Activated naive CD4-positive, alpha-beta T cell treated with anti-CD3 and anti-CD28 coated beads for 36 hours (primary cell): ENCODE measurements at regions not wholly inside any gene's neighbourhood (a gene's known extent, or its start where the extent isn't known, plus 50 kb on each side); places are given as distances from the start of the nearest gene placed in this dataset.

ENCODE experiments used
- CTCF ChIA-PET: fragments of 350-600 bp; sonication (Branson Sonifier 250); formaldehyde crosslinking; loops from one replicate; lab custom pipeline; 2021; ENCODE audit warnings: antibody characterized with exemption; lab: Charles Lee
- DNase-seq: peaks from one replicate; pipeline ENCODE4 v3.0.0-alpha.2; 2020
- H3K27ac Mint-ChIP-seq: one replicate; pipeline ENCODE4 v1.8.0; 2021; ENCODE audit warnings: mild to moderate bottlenecking, mixed read lengths
- H3K27me3 Mint-ChIP-seq: one replicate; pipeline ENCODE4 v1.8.0; 2021; ENCODE audit warnings: low read depth, mixed read lengths
- H3K36me3 Mint-ChIP-seq: one replicate; pipeline ENCODE4 v1.8.0; 2021; ENCODE audit warnings: low read depth, mixed read lengths
- H3K4me1 Mint-ChIP-seq: one replicate; pipeline ENCODE4 v1.8.0; 2021; ENCODE audit warnings: low read depth, mixed read lengths
- H3K4me3 Mint-ChIP-seq: one replicate; pipeline ENCODE4 v1.8.0; 2021; ENCODE audit warnings: mild to moderate bottlenecking, moderate library complexity, mixed read lengths
- H3K9me3 Mint-ChIP-seq: one replicate; pipeline ENCODE4 v1.8.0; 2021; ENCODE audit warnings: mixed read lengths
- intact Hi-C: fragments of 100-400 bp; cut with micrococcal nuclease; formaldehyde crosslinking; loops from one replicate; pipeline ENCODE4 v1.15.1; 2023

DNA sequence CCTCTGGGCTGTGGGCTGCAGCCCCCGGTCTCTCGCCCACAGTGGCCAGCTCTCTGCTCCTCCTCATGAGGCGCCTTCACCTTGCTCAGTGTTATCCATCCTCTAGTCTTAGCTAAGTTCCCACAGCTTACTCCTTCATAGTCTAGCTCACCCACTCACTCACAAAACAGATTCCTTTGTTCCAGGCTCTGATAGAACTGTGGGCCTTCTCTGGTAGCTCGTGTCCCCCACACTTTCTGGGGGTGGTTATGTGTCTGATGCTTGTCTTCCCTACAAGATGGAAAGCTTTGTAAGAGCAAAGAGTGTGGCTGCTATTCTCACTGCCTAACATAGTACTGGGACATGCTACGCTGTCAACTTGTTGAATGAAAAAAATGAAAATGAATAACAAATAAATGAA lies 135.8 kb downstream of the EN1 start:
- peaks cover 4% of the 10 kb centered on the region for H3K27me3 Mint-ChIP-seq
- no peak overlapping the region for H3K4me3 Mint-ChIP-seq
- H3K4me1 Mint-ChIP-seq, result no peaks in the 10 kb centered on the region
- DNase-seq, result no peak
- H3K36me3 Mint-ChIP-seq, result no peaks in the 10 kb centered on the region
- no peaks in the 10 kb centered on the region for H3K9me3 Mint-ChIP-seq
- intact Hi-C loops, result no loop called here
- CTCF ChIA-PET, result no interaction called here
- H3K27ac Mint-ChIP-seq, result no peak overlapping the region

DNA sequence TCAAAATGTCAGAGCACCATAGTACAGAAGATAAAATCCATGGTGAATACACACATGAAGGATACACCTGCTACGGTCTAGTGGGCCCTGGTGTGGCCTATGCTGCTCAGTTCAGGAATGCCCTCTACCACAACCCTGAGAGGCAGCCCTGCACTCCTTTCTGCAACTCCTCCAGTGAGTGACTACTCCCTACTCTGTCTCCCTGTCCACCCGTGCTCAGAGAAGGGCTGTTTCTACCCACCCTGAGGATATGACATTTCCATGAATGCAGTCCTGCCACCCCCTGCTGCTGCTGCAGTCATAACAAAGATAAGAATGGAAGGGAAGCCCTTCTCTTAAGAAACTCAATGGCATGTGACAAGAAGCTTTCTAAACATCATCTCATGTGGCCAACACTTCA lies 137.0 kb downstream of the EN1 start:
- CTCF ChIA-PET, result no interaction called here
- no peak for DNase-seq
- no peaks in the 10 kb centered on the region for H3K36me3 Mint-ChIP-seq

DNA sequence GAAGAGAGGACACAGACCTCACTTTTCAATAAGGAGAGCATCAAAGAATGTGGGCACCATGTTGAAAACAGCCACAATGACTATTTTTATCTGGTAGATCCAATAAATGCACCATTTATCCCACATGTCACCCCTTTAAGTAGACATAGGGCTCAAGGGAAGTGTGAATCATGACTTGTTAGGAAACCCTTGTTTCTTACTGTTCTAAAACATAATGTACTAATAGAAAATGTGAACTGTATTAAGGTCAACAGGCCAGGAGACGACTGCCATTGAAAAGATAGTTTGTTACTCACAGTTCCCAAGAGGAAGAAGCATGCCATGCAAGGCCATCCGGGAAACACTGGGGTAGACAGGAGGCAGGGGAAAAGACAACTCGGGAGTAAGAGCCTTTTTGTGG lies 137.7 kb downstream of the EN1 start:
- no peaks in the 10 kb centered on the region for H3K4me1 Mint-ChIP-seq
- H3K27ac Mint-ChIP-seq, result no peak overlapping the region
- H3K4me3 Mint-ChIP-seq, result no peak overlapping the region
- peaks cover 12% of the 10 kb centered on the region for H3K27me3 Mint-ChIP-seq
- CTCF ChIA-PET, result no interaction called here
- no peaks in the 10 kb centered on the region for H3K9me3 Mint-ChIP-seq
- intact Hi-C loops, result no loop called here
- H3K36me3 Mint-ChIP-seq, result no peaks in the 10 kb centered on the region
- no peak for DNase-seq

More for the DNA sequence above, 137.0 kb downstream of the EN1 start:
- Mint-ChIP-seq H3K27me3 (peaks cover 7% of the 10 kb centered on the region), H3K9me3 (no peaks in the 10 kb centered on the region), H3K4me3 (no peak overlapping the region), H3K27ac (no peak overlapping the region), H3K4me1 (no peaks in the 10 kb centered on the region)
- intact Hi-C loops, result no loop called here

DNA sequence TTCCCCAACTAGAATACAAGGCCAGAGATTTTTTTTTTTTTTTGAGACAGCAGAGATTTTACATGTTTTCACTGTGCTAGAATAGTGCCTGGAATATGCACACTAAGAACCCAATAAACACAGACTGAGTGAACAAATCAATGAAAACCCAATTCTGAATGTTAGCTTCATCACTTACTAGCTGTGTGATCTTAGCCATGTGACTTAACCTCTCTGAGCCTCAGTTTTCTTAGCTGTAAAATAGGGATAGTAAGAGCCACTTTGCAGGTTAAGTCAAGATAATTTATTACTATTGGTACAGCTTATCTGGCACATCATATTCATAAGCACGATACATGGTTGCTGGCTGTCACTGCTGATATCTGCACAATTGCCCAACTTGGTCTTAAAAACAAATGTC lies 140.6 kb downstream of the EN1 start:
- H3K27me3 Mint-ChIP-seq, result peaks cover 16% of the 10 kb centered on the region

DNA sequence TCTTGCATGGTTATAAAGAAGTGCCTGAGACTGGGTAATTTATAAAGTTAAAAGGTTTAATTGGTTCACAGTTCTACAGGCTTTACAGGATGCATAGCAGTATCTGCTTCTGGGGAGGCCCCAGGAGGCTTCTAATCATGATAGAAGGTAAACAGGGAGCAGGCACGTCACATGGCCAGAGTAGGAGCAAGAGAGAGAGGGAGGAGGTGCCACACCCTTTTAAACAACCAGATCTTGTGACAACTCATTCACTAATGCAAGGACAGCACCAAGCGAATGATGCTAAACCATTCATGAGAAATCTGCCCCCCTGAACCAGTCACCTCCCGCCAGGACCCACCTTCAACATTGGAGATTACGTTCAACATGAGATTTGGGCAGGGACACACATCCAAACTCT lies 141.1 kb downstream of the EN1 start:
- Mint-ChIP-seq H3K4me3 (no peak overlapping the region), H3K9me3 (no peaks in the 10 kb centered on the region), H3K27ac (no peak overlapping the region), H3K4me1 (no peaks in the 10 kb centered on the region), H3K27me3 (peaks cover 14% of the 10 kb centered on the region), H3K36me3 (no peaks in the 10 kb centered on the region)
- intact Hi-C loops, result no loop called here
- DNase-seq, result no peak
- CTCF ChIA-PET, result no interaction called here

More for the DNA sequence above, 140.6 kb downstream of the EN1 start:
- DNase-seq, result no peak
- Mint-ChIP-seq H3K9me3 (no peaks in the 10 kb centered on the region), H3K36me3 (no peaks in the 10 kb centered on the region), H3K4me3 (no peak overlapping the region), H3K4me1 (no peaks in the 10 kb centered on the region), H3K27ac (no peak overlapping the region)
- CTCF ChIA-PET, result no interaction called here
- intact Hi-C loops, result no loop called here

DNA sequence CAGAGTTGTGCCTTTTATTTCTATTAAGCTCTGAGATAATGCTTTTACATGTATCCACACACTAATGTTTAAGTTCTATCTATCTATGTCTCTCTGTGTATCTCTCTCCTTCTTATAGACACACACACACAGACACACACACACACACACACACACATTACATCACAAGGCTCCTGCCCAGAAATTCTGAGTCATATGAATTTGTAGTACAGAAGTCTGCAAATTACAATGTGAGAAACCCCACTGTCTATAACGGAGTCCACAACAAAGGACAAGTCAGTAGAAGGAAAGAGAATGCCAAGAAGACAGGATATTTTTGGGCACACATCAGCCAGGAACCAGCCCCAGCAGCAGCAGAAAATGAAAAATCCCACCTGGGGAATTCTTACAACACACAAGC lies 142.4 kb downstream of the EN1 start:
- Mint-ChIP-seq H3K36me3 (no peaks in the 10 kb centered on the region), H3K27me3 (peaks cover 12% of the 10 kb centered on the region), H3K4me3 (no peak overlapping the region), H3K27ac (no peak overlapping the region), H3K9me3 (no peaks in the 10 kb centered on the region), H3K4me1 (no peaks in the 10 kb centered on the region)
- DNase-seq, result no peak
- CTCF ChIA-PET, result no interaction called here
- intact Hi-C loops, result no loop called here

DNA sequence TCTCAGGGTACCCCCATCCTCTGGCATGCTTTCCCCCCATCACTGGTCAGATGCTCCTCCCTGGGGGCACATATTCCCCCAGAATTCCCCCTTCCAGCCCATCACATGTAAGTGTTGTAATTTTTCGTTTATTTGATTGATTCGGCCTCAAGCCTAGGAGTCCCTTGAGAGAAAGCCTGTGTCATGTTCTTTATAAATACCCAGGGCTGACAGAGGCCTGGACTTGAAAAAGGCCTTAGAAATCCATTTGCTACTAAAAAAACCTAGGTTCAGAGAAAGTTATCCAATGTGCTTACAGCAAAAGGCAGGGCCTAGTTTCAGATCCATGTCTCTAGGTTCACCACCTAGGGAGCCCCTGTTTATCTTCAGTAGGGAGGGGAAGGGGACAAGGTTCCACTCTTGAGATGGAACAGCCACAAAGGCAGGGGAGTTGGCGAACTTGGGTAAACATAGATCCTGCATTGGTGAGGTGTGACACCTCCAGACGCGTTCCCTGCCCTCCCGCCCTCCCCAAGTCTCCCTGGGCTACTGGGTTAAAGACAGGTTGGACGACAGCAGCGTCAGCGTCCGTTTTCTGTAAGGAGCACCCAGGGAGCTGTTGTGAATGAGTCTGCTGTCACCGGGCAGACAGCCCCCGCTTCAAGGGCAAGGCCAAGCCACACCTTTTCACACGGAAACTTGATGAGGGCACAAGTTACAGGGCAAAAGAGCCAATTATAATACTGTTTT lies 147.8 kb downstream of the EN1 start:
- Mint-ChIP-seq H3K36me3 (no peaks in the 10 kb centered on the region), H3K4me3 (no peak overlapping the region), H3K27ac (no peak overlapping the region), H3K9me3 (no peaks in the 10 kb centered on the region), H3K27me3 (peaks cover 3% of the 10 kb centered on the region), H3K4me1 (no peaks in the 10 kb centered on the region)
- intact Hi-C loops, result no loop called here
- no peak for DNase-seq
- CTCF ChIA-PET, result no interaction called here

DNA sequence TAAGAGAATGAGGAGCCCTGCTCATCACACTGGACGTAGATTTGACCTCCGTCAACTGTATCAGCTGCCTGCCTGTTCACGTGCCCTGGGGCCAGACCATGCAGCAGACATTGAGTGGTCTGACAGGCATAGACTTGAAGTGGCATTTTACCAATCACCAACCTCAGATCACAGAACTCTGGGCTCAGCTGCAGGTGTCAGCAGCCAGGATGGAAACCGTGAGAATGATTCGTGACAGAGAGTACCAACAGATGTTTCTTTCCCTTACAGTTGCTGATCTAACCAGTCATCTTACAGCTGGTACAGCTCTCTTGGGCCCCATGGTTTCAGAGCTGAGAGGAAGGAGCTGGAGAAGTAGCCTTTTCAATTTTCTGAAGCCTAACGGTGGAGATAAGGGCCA lies 148.9 kb downstream of the EN1 start:
- DNase-seq, result no peak
- intact Hi-C loops, result no loop called here
- CTCF ChIA-PET, result no interaction called here
- Mint-ChIP-seq H3K36me3 (no peaks in the 10 kb centered on the region), H3K4me1 (no peaks in the 10 kb centered on the region), H3K27me3 (peaks cover 2% of the 10 kb centered on the region), H3K9me3 (no peaks in the 10 kb centered on the region), H3K27ac (no peak overlapping the region), H3K4me3 (no peak overlapping the region)

DNA sequence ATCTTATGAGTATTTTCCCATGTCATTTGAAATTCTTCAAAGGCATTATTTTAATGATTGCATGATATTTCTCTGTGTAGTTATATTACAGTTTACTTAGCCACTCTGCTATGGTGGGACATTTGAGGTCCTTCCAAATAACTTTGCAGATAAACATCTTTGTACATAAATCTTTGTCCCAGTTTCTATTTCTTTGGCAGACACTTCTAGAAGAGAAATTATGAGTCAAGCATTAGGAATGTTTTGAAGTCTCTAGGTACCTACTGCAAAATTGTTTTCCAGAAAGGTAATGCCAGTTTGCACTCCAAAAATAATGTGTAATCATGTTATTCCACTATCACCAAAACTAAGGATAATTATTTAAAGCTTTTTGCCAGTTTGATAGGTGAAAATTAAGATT lies 149.7 kb downstream of the EN1 start:
- no peak overlapping the region for H3K27ac Mint-ChIP-seq
- H3K36me3 Mint-ChIP-seq, result no peaks in the 10 kb centered on the region
- H3K4me3 Mint-ChIP-seq, result no peak overlapping the region
- H3K9me3 Mint-ChIP-seq, result no peaks in the 10 kb centered on the region
- CTCF ChIA-PET, result no interaction called here
- H3K4me1 Mint-ChIP-seq, result no peaks in the 10 kb centered on the region
- H3K27me3 Mint-ChIP-seq, result peaks cover 2% of the 10 kb centered on the region
- no peak for DNase-seq
- intact Hi-C loops, result no loop called here

DNA sequence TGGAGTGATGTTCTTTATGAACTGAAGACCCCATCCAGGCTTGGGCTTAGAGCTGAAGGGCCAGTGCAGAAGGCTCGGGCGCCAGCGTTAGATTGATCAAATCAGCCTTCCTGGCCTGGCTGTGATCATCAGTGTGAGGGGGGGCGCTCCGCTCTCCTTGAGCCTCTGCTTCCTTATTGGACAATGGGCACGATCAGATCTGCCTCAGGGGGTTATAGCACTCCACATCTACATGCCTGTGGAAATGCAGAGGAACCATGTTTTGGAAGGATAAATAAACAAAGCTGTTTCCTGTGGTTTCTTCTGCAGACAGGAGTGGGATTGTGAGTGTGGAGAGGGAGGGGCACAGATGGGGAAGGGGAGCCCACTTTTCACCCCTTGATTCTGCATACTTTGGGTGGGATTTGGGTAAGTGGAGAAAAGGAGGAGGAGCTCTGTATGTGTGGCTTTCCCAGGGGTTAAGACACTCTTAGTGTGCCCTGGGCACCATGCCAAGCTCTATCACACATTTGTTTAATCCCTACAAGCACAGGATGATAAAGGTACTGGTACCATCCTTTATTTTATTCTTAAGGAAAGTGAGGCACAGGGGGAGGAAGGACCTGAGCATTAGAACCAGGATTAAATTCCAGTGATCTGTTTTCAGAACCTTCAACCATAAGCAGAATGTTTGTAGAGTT lies 150.5 kb downstream of the EN1 start:
- DNase-seq, result no peak
- Mint-ChIP-seq H3K9me3 (no peaks in the 10 kb centered on the region), H3K36me3 (no peaks in the 10 kb centered on the region), H3K27ac (no peak overlapping the region), H3K4me3 (no peak overlapping the region), H3K27me3 (peaks cover 5% of the 10 kb centered on the region), H3K4me1 (no peaks in the 10 kb centered on the region)
- intact Hi-C loops, result no loop called here
- CTCF ChIA-PET, result no interaction called here

DNA sequence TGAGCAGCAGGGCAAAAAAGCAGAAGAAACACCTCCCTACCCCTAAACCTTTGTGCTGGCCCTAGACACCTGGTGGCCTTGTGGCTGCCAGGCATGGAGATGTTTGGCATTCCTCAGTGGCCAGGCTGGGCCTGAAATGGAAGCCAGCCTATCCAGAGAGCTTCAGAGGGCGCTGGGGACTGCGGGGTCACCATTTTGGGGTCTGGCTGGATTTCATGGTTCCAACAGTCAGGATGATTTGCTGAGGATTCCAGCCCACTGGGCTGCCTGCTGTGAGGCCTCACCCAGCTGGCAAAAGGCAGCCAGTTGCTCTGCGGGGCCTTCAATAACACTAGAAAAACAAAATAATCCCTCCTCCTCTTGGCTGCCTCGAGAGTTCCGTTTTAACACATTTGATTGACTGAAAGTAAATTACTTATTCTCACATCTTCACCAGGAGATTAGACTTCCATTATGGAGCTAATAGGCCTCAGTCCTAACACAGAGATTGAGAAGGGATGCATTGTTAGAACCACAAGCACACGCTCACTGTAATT lies 154.1 kb downstream of the EN1 start:
- no peak for DNase-seq
- Mint-ChIP-seq H3K4me1 (no peaks in the 10 kb centered on the region), H3K4me3 (no peak overlapping the region), H3K27me3 (peaks cover 9% of the 10 kb centered on the region), H3K36me3 (no peaks in the 10 kb centered on the region), H3K27ac (no peak overlapping the region), H3K9me3 (no peaks in the 10 kb centered on the region)
- intact Hi-C loops, result no loop called here
- CTCF ChIA-PET, result no interaction called here

DNA sequence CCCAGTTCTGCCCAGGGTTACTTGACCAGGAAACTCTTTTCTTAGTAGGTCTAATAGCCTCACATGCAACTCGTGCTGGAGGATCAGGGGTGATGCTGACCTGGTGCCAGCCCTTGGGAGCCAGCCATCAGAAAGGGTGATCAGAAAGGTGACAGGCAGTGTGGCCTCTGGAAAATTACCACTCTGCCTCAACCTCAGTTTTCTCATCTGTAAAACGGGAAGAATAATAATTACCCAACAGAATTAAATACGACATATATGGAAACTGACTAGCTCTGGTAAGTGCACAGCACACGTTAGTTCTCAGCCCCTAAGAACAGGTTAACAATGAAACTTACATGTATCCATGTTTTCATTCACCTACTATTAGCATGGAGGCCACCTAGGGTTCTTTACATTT lies 157.6 kb downstream of the EN1 start:
- Mint-ChIP-seq H3K4me3 (no peak overlapping the region), H3K36me3 (no peaks in the 10 kb centered on the region), H3K27me3 (peaks cover 9% of the 10 kb centered on the region), H3K4me1 (no peaks in the 10 kb centered on the region), H3K9me3 (no peaks in the 10 kb centered on the region), H3K27ac (no peak overlapping the region)
- CTCF ChIA-PET, result no interaction called here
- intact Hi-C loops, result no loop called here
- no peak for DNase-seq

DNA sequence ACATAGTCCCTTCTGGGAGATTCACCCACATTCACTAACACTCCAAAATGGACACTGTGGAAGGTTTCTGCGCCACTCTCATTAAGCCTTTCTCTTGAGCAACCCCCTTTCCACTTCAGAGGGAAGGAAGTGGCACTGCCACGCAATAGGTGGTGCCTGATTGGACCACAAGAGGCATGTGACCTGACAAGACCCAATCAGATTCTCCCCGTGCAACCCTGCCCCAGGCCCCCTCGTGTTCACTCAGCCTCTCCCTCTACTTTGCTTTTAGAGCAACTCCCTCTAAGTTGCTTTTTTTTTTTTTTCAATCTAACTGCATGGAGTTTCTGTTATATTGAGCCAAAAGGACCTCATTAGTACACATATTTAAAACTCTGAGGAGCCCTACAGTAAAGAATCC lies 158.0 kb downstream of the EN1 start:
- DNase-seq, result no peak
- Mint-ChIP-seq H3K4me1 (no peaks in the 10 kb centered on the region), H3K27ac (no peak overlapping the region), H3K36me3 (no peaks in the 10 kb centered on the region), H3K9me3 (no peaks in the 10 kb centered on the region), H3K4me3 (no peak overlapping the region), H3K27me3 (peaks cover 9% of the 10 kb centered on the region)
- CTCF ChIA-PET, result interaction anchor here (0.7 kb wide), 1 partner anchor 28 kb away, joined by 3 read pairs; no protein-coding TSS in a partner anchor
- intact Hi-C loops, result no loop called here
